Occipital lobe (tissue), 1 donor: ENCODE measurements at regions not wholly inside any gene's neighbourhood (a gene's known extent, or its start where the extent isn't known, plus 50 kb on each side); places are given as distances from the start of the nearest gene placed in this dataset.
"Not testable (repeated sequence)": the region's sequence is repeated elsewhere in the genome, so short reads cannot be mapped to it uniquely, and the experiment has no call there.

ENCODE experiments used
- DNase-seq: peaks from one replicate; lab custom pipeline; 2025; lab: John Stamatoyannopoulos, UW

DNA sequence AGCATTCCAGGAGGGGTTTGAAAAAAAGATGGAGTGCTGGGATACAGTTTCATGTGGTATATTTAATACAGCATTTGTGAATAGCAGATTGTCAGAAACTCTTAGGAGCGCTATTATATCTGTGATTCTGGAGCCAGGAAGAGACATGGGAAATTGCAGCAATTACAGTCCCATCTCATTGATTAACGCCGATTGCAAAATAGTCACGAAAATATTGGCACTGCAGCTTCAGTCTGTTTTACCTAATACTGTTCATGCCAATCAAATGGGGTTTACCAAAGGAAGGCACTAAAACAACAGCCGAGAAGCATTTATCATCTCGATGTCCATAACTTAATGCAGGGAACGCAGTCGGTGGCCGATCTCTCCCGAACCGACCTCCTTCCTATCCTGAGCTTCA, 295.8 kb downstream of the TEX29 start:
- DNase-seq: no peak

DNA sequence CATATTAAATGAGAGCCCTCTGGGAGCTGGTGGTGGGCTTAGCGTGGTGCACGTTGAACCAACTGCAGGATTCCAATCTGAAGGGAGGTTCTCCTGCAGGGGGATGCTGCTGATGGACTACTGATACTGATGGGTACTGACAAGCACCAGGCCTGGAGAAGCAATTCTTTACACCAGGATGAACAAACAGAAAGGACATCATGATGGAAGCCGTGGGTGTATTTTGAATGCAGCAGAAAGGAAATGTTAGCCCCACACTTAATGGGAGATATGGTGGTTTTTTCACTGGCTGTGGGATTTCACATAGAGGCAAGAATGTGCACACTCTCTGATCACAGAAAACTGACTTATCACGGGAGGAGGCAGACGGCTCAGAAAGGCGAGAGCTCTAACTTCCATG, 299.7 kb downstream of the TEX29 start:
- no peak for DNase-seq

DNA sequence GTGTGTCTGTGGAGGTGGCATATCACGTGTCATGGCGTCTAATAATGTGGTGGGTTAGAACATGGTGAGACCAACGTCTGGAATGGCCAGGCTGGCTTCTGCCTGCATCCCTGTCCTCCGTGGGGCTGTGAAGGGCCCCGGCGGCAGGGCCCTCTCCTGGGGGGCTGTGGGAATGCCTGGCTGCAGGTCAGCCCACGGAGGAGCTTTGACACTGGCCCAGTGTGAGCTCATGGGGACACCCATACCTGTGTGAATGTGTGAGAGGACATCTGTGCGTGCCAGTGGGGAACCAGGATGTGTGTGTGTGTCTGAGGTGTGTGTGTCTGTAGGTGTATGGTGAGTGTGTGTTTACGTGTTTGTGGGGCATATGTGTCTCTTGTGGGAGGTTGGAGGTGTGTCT, 300.1 kb downstream of the TEX29 start:
- DNase-seq: no peak

DNA sequence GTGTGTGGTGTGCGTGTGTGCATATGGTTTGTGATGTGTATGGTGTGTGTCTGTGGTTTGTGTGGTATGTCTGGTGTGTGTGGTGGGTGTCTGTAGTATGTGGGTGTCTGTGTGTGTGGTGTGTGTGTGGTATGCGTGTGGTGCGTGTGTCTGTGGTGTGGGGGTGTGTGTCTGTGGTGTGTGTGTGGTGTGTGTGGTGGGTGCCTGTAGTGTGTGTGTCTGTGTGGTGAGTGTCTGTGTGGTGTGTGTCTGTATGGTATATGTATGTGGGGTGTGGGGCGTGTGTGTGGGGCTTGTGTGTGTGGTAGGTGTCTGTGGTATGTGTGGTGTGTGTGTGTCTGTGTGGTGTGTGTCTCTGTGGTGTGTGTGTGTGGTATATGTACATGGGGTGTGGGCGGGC, 300.7 kb downstream of the TEX29 start:
- DNase-seq: no peak

DNA sequence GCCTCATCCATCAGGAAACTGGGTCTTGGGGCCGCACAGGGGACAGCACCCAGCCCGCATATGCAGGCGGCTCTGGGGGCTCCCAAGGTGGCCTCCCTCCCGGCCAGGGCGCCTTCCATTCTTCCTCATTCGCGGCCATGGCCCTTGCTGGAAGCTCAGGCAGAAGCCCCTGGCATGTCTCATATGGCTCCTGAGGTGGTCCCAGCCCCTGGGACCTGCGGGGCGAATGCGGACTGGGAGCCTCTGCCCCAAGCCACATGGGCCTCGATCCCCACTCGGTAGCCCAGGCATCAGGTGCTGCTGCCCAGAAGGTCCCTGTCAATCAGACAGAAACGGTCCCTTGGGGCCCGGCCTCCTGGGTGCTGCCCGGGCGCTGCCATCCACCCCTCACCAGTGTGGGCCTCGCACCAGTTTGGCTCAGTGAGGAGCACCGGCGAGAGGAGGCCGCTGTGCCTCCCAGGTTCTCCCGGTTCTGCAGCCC, 301.6 kb downstream of the TEX29 start:
- DNase-seq: no peak

DNA sequence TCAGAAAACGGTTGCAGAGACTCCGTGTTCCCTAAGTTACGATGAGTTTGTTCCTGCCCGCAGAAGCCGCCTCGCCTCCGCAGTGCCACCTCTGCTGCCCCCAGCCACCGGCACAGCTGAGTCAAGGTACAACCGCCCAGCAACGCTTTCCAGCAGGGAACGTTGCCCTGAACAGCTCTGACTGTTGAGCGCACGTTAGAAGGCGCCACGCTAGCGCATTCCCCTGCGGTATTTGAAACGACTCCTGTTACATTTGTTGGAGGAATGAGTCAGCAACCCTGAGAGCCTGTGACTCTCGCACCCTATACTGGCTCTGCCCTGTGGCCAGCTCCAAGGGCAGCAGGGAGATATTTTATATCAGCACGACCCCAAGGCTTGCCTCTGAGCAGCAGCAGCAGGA, 302.8 kb downstream of the TEX29 start:
- DNase-seq: no peak

DNA sequence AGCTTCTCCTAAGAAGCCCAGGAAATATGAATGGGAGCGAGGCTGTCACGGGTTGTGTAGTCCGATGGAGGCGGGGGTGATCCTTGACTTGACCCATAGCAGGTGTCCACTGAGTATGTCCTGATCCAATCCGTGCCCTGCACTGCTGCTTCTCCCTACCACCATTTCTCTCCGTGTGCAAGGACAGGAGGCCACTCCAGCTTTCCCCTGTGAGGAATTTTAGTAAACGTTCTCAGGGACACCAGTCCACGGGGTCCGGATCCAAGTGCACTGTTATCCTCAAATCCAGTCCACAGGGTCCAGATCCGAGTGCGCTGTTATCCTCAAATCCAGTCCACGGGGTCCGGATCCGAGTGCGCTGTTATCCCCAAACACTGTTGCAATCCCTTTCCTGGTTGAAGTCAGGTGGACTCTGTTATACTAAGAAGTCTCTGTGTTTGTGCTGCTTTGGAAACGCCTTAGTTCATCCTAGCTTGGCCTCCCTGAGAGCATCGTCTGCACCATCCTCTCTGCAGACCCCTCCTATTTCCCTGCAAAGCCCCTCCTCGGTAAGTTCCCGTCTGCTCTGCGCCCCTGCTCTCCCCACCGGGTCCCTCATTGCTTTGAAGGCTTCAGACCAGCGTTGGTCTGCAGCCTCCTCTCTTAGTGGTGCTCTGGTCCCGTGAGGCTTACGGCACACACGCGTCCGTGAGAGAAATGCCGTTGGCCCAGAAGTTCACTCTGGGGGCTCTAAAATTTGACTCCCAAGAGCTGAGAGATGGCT, 303.5 kb downstream of the TEX29 start:
- DNase-seq: no peak

DNA sequence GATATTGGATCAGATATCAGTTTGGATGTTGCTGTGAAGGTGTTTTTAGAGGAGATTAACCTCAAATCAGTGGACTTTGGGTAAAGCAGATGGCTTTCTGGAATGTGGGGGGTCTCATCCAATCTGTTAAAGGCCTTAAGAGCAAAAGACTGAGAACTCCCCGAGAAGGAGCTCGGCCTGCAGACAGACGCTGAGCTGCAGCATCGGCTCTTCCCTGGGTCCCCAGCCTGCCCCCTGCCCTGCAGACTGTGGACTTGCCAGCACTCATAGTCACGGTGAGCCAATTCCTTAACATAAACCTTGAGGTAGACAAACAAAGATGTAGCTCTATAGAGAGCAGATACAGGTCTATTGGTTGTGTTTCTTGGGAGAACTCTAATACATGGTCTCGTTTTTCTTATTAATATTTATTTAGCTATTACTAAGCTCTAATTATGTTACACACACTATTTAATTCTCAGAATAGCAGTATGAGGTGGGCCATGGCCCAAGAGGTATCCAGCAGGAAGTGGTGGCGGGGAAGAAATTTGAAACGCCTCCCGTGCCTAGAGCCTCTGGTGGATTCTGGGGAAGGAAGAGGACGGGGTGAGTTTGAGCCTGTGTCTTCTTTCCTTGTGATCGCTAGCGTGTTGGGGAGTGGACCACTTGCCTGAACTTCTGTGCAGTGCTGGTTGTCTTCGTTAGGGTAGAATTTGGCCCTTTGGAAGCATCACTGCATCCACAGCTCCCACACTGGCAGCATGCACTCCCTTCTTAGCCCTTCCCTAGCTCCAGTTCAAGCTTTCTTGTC, 305.3 kb downstream of the TEX29 start:
- no peak for DNase-seq

DNA sequence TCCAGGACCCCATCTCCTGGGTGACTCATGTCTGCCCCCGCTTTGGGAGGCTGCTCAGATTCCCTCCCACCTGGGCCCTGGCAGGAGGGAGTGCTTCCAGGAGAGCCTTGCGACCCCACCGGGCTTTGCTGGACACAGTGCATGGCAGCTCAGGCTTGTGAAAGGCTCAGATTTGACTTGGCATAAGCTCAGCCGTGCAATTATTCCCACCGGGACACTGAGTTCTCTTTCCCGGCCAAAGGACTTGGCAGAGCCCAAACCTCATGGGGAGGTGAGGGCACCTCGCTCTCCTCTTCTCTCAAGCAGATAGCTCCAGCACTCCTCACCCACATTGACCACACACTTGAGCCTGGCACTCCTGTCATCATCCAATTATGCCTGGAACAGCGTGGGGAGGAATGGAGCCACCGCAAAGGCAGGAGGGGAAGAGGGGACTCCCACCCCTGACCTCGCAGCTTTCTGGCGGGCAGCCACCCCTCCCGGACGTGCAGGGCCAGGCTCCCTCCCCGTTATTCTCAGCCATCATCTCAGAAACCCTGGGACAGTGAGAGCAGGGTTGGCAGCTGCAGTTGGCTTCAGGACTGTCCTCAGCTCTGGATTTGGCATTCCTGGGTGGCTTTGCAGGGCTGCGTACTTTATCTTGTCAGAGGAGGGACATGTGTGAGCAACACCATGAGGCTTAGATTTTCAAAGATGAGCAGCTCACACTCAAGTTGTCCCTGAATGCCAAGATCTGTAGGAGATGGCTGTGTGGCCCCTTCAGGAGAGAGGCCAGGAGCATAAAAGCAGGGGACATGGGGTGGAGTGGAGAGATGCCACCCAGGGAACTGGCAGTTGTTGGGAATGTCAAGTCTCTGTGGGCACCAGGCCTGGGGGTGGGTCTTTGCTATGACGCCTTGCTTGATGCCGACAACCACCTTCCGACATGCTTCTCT, 306.2 kb downstream of the TEX29 start:
- DNase-seq: no peak

DNA sequence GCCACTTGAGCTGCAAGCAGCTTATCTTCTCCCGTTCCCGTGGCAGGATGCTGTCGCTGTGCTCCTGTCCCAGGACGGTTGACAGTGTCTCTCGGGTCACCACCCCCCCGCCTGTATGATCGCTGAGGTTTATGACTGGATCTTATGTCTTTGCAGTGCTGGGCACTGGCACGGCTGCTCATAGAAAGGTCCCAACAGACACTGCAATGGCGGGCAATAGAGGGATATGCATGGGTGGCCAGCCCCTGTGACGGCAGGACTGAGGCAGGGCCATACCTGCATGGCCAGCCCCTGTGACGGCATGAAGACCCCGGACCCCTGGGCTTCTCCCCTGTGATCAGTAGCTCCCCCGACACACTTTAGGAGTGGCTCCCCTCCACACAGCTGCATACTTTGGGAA, 307.2 kb downstream of the TEX29 start:
- DNase-seq: no peak

DNA sequence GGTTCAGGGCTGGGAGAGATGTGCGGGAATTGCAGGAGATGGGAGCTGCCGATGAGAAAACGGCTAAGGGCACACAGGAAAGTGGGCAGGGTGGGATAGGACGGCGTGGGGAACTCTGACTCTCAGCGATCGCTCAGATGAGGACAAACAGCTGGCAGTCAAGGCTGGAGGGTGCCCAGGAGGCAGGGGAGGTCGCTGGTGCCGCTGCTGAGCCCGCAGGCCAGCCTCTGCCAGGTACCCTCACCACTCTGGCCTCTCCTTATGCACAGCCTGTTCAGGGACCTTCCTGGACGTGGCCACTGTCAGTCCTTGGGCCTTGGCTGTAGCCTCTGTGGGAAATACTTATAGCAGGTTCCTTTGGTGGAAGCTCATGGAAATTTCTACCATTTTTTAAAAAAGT, 308.6 kb downstream of the TEX29 start:
- no peak for DNase-seq

DNA sequence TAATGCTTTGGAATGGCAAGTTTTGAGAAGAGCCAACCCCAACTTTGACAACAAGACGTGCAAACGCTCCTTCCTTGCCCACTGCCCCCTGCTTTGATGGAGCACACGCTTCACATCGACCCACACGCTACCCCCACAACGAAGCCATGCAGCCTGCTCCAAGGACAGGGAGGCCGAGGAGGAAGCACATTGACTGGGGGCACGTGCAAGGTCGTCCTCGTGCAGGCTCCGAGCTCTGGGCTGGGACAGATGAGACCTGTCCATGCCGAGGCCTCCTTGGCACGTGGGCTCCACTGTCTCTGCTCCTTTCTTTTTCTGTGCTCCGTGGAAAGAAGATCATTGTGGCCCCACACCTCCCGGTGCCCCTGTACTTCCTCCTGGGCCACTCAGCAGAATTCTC, 309.0 kb downstream of the TEX29 start:
- no peak for DNase-seq

DNA sequence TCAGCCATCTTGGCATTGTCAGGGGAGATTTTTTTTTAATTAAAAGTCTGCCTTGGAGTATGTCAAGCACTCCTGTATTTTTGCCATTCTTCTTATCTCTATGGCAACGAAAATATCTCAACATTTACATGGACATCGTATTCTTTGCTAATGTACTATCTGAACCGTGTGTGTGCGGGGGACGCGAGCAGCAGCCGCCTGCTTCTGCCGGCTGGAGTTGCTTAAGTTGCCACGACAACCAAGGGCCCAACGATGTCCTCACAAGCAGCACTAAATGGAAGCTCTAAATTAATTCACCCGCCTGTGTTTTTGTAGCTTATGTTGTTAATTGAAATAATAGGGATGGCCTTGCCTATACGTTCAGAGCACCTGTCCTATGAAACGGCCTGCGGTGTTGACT, 309.5 kb downstream of the TEX29 start:
- DNase-seq: peak; percentile 54

DNA sequence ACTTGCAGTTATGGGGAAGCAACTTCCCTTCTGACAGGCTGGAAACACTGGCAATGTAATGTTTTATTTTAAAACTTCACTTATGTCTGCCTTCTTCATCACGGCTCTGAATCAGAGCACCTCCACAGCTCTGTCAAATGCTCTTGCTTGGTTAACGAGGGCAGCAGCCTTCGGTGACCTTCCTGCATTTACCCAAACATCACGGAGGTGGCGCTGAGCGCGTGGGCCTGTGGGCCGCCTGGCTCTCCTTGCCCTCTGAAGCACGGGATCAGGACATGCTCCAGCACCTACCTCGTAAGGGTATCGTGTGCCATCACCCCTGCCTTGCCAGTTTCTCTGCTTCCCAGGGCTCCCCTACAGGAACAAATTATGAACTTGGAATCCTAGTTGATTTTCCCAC, 310.0 kb downstream of the TEX29 start:
- DNase-seq: no peak

DNA sequence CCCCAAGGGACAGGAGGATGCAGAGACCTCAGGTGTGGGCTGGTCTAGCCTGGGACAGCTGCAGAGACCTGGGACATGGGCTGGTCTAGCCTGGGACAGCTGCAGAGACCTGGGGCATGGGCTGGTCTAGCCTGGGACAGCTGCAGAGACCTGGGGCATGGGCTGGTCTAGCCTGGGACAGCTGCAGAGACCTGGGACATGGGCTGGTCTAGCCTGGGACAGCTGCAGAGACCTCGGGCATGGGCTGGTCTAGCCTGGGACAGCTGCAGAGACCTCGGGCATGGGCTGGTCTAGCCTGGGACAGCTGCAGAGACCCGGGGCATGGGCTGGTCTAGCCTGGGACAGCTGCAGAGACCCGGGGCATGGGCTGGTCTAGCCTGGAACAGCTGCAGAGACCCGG, 310.8 kb downstream of the TEX29 start:
- not testable (repeated sequence) for DNase-seq

DNA sequence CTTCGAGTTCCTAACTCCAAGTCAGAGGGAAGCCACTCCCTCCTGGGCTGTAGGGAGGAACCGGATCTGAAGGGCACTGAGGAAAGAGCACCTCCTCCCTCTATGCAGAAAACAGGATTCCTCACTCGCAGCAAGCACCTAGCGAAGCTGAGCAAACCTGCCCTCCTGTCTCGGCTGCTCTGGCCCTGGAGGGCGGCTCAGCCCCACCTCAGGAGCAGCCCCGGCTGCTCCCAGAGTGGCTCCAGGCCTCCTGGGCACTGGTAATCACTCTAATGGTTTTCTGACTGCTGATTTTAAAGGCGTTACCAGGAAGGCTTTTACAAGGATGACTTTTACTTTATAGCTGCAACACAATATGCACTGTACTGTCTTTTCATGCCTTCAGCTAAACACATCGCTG, 312.5 kb downstream of the TEX29 start:
- DNase-seq: no peak

DNA sequence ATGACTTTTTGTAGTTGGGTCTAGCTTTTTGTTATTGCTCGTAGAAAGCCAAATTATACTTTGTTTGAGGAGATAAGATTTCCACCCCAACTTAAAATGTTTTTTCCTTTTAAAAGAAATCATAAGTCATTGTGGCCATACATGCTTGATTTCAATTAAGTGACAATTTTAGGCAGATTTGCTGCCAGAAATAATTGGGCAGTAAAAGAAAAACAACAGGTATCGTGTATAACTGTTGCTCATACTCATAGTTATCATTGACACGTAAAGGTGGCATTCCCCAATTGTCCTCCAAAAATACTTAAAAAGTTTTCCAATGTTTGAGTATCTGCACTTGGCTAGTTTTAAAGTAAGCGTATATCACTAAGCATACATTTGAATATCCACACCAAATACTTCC, 313.0 kb downstream of the TEX29 start:
- no peak for DNase-seq

DNA sequence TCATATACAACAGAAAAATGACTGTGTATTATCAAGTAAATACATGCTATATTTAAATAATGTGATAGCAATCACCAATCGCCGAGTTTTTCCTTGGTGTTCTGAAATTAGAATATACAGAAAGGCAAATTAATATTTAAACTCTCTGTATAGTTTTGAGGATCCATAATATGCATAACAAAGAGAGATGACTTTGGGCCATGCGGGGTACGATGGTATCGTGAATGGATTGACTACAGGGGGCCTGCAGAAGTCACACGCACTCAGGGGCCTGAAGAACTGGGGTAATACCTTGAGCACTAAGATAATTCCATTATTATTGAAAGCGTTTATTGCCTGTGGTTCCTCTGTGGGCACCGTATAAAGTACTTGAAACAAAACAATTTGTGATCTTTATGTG, 314.0 kb downstream of the TEX29 start:
- no peak for DNase-seq

DNA sequence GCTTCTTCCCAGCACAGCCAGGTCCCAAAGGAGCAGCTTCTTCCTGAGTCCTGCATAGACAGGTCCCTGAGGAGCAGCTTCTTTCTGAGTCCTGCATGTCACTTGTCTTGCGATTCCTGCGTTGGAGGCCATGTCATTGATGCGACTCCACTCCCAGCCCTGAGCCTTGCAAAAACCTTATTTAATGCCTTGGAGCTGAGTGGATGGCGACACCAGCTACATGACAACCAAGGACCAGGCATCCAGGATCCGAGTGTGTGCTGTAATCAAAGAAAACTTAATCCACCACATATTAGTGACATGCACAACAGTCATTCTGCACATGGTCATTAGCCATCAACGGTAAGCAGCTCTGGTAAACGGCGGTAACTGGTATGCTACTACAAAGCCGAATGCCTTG, 315.8 kb downstream of the TEX29 start:
- no peak for DNase-seq

DNA sequence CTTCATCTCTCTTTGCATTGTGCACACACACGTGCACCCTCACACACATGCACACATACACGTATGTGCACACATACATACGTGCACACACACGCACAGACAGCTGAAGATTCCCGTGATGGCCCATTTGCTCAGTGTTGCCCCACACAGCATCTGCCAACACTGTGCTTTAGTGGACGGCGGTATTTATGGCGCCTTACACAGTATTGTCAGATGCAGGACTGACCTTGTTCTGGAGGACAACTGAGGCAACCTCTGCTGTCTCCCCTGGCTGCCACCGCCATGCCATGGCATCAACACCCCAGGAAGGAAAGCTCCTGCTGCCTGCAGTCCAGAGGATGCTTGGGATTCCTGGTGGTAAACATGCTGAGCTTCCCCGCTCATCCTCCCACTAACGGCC, 316.4 kb downstream of the TEX29 start:
- no peak for DNase-seq

DNA sequence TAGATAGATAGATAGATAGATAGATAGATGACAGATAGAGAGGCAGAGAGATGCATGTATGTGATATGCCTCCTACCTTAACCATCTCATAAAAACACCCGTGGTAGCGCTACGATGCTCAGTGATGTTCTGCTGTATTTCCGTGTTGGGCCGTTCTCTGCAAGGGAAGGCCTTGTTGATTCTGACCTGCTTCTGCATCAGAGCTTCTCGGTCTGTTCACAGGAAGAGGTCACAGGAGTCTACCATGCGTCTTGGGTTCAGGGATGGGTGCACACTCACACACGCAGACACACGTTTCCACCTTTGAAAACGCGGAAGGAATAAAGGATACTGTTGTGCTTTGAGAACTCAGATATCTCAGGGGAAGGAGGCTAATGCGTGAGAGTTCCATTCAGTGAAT, 316.9 kb downstream of the TEX29 start:
- DNase-seq: no peak

DNA sequence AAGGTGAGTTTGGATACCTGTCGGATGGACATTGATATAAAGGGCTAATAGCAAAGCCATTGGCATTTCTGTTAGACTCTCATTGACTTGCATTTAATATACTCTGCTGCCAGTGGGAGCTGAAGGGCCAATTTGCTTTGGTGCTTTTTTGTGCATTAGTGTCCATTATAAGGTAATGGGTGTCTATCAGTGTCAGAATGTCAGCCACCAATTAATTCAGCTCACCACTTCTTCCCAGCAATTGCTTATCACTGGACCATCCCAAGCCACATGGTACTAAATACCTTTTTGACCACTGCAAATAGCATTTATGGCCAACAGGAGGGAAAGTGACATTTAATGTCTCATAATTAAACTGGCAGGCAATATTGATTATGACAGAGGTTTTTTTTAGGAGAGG, 317.8 kb downstream of the TEX29 start:
- no peak for DNase-seq
